ENCODE measurements at regions not wholly inside any gene's neighbourhood (a gene's known extent, or its start where the extent isn't known, plus 50 kb on each side); places are given as distances from the start of the nearest gene placed in this dataset.
A peak's percentile ranks its signal among the peaks of the same experiment; 100 is the strongest.

DNA sequence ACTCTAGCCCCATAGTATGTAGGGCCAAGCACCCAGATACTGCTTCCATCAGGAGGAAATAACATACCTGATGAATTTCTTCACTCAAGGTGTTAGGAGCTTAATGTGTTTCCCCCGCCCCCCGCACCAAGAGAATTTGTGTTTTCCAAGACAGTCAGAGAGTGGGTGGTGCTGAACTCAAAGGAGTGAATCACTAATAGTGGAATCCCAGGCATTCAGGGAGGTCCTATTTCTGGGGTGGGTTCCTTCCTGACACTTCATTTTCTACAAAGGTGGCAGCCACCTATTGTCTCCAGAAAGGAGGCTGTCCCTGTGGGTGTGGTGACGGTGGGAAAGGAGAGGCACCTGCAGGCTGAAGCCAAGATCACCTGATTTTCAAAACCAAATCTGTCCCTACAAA lies 50.8 kb upstream of the ELF5 start:
- H3K9ac ChIP-seq (ENCODE audit: low read depth, low read length) = no peak overlapping the region
- no peak overlapping the region for H3K4me3 ChIP-seq (ENCODE audit: low read depth, low read length)
- peaks cover 9% of the 10 kb centered on the region for H3K4me1 ChIP-seq (ENCODE audit: control insufficient read depth, insufficient read depth, low read length)
- no peaks in the 10 kb centered on the region for H3K36me3 ChIP-seq (ENCODE audit: control insufficient read depth, insufficient read depth, low read length)
- H3K27ac ChIP-seq (ENCODE audit: low read depth, low read length) = peak overlapping the region; percentile 70
- no peaks in the 10 kb centered on the region for H3K9me3 ChIP-seq (ENCODE audit: control insufficient read depth, insufficient read depth, low read length)
- H3K27me3 ChIP-seq (ENCODE audit: control insufficient read depth, insufficient read depth, low read length) = no peaks in the 10 kb centered on the region

GRCh38 chr11:34564807-34565241 lies 51.2 kb upstream of the ELF5 start:
- Histone ChIP-seq H3K27ac (ENCODE audit: low read depth, low read length) (peak overlapping the region; percentile 70), H3K9me3 (ENCODE audit: control insufficient read depth, insufficient read depth, low read length) (no peaks in the 10 kb centered on the region), H3K4me1 (ENCODE audit: control insufficient read depth, insufficient read depth, low read length) (peaks cover 9% of the 10 kb centered on the region), H3K27me3 (ENCODE audit: control insufficient read depth, insufficient read depth, low read length) (no peaks in the 10 kb centered on the region), H3K36me3 (ENCODE audit: control insufficient read depth, insufficient read depth, low read length) (no peaks in the 10 kb centered on the region), H3K4me3 (ENCODE audit: low read depth, low read length) (no peak overlapping the region), H3K9ac (ENCODE audit: low read depth, low read length) (no peak overlapping the region)

DNA sequence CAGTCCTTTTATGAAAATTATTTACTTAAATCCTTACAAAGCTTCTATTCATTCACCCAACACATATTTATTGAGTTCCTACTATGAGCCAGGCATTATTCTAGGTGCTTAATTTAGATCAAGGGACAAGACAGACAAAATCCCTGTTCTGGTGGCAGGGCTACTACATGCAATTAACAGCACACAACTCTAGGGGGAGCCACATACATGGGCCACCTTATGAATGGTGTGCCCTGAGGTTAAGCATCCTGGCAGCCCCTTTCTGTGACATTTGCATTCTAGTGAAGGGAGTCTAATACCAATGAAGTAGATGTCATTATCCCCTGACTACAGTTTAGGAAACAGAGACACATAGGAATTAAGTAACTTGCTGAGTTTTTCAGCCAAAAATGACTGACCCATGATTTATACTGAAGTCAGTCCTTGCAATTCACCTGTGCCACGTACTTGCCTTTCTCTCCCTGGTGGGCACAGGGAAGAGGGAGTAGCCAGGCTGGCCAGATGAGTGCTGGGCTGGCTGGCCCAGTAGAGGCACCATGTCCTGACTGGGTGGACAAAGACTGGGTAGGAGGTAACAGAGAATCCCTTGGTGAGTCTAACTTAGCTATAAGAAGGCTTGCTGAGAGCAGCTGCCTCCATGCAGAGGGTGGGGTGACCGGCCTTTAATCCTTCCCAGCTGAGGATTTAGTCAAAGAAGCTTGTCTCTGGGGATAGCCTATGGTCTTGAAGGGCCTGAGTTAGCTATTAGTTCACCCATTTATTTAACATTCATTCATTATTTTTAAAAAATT lies 52.0 kb upstream of the ELF5 start:
- Histone ChIP-seq H3K27me3 (ENCODE audit: control insufficient read depth, insufficient read depth, low read length) (no peaks in the 10 kb centered on the region), H3K27ac (ENCODE audit: low read depth, low read length) (peak overlapping the region; percentile 4), H3K9me3 (ENCODE audit: control insufficient read depth, insufficient read depth, low read length) (no peaks in the 10 kb centered on the region), H3K36me3 (ENCODE audit: control insufficient read depth, insufficient read depth, low read length) (no peaks in the 10 kb centered on the region), H3K4me1 (ENCODE audit: control insufficient read depth, insufficient read depth, low read length) (peaks cover 9% of the 10 kb centered on the region), H3K9ac (ENCODE audit: low read depth, low read length) (no peak overlapping the region), H3K4me3 (ENCODE audit: low read depth, low read length) (no peak overlapping the region)

DNA sequence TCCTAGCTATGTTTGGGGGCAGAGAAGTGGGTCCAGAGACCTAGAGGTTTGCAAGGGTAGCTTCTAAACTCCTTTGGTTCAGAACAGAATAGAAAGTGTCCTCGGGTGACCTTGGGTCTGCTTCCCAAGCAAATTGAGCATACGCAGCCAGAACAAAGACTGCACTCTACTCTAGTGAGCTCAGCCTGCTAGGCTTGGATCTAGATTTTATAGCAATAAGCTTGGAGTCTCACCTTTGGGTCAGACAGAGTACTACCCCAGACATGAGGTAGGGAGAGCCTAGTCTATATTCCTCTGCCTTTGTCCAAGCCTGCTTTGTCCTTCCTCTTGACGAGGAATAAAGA lies 52.6 kb upstream of the ELF5 start:
- H3K36me3 ChIP-seq (ENCODE audit: control insufficient read depth, insufficient read depth, low read length) = no peaks in the 10 kb centered on the region
- no peak overlapping the region for H3K9ac ChIP-seq (ENCODE audit: low read depth, low read length)
- no peaks in the 10 kb centered on the region for H3K9me3 ChIP-seq (ENCODE audit: control insufficient read depth, insufficient read depth, low read length)
- peaks cover 9% of the 10 kb centered on the region for H3K4me1 ChIP-seq (ENCODE audit: control insufficient read depth, insufficient read depth, low read length)
- H3K27me3 ChIP-seq (ENCODE audit: control insufficient read depth, insufficient read depth, low read length) = no peaks in the 10 kb centered on the region
- H3K27ac ChIP-seq (ENCODE audit: low read depth, low read length) = no peak overlapping the region
- H3K4me3 ChIP-seq (ENCODE audit: low read depth, low read length) = no peak overlapping the region

DNA sequence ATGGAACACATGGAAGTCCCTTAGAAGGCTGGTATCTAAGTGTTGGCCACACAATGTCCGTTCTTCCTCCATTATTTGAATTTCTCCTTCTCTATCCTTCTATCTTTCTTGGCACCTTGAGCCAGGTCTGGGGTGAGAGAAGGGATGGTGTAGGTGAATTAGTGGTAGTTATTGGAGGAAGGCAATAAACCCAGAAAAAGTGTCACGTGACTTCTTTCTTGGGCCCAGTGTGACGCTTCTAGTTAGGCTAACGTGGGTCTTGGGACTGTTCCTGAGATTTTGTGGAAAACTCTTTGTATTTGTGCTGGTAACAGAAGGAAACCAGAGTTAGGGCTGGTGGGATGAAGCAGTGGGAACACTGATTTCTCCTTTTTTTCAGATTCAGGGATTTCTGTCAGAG lies 53.1 kb upstream of the ELF5 start:
- H3K4me3 ChIP-seq (ENCODE audit: low read depth, low read length) = no peak overlapping the region
- no peak overlapping the region for H3K27ac ChIP-seq (ENCODE audit: low read depth, low read length)
- H3K27me3 ChIP-seq (ENCODE audit: control insufficient read depth, insufficient read depth, low read length) = no peaks in the 10 kb centered on the region
- no peaks in the 10 kb centered on the region for H3K9me3 ChIP-seq (ENCODE audit: control insufficient read depth, insufficient read depth, low read length)
- H3K36me3 ChIP-seq (ENCODE audit: control insufficient read depth, insufficient read depth, low read length) = no peaks in the 10 kb centered on the region
- H3K4me1 ChIP-seq (ENCODE audit: control insufficient read depth, insufficient read depth, low read length) = peaks cover 9% of the 10 kb centered on the region
- no peak overlapping the region for H3K9ac ChIP-seq (ENCODE audit: low read depth, low read length)

- no peaks in the 10 kb centered on the region for H3K36me3 ChIP-seq (ENCODE audit: control insufficient read depth, insufficient read depth, low read length)
- H3K27ac ChIP-seq (ENCODE audit: low read depth, low read length) = no peak overlapping the region
- H3K4me1 ChIP-seq (ENCODE audit: control insufficient read depth, insufficient read depth, low read length) = peaks cover 9% of the 10 kb centered on the region
- H3K27me3 ChIP-seq (ENCODE audit: control insufficient read depth, insufficient read depth, low read length) = no peaks in the 10 kb centered on the region
- no peaks in the 10 kb centered on the region for H3K9me3 ChIP-seq (ENCODE audit: control insufficient read depth, insufficient read depth, low read length)
- H3K4me3 ChIP-seq (ENCODE audit: low read depth, low read length) = no peak overlapping the region
- H3K9ac ChIP-seq (ENCODE audit: low read depth, low read length) = no peak overlapping the region
Measured at GRCh38 chr11:34567733-34568132, 53.2 kb upstream of the EHF start.

DNA sequence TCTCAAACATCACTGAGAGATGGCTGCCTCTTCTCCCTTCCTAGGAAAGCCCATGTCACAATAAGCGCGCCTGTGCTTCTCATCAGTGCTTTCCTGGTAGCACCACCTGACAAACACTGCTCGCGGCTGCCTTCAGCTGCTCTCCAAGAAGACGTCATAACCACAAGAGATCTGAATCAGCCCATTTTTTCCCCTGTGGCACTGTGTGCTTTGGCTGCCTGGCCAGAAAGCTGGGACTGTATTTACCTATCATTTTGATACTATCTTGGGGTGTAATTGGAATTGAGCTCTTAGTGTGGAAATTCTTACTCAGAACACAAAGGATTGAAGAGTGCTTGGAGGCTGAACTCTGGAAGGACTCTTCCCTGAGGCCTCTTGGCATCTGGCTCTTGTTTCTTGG lies 50.3 kb upstream of the EHF start:
- Histone ChIP-seq H3K27me3 (ENCODE audit: control insufficient read depth, insufficient read depth, low read length) (no peaks in the 10 kb centered on the region), H3K36me3 (ENCODE audit: control insufficient read depth, insufficient read depth, low read length) (no peaks in the 10 kb centered on the region), H3K27ac (ENCODE audit: low read depth, low read length) (no peak overlapping the region), H3K9ac (ENCODE audit: low read depth, low read length) (no peak overlapping the region), H3K4me1 (ENCODE audit: control insufficient read depth, insufficient read depth, low read length) (no peaks in the 10 kb centered on the region), H3K4me3 (ENCODE audit: low read depth, low read length) (no peak overlapping the region), H3K9me3 (ENCODE audit: control insufficient read depth, insufficient read depth, low read length) (no peaks in the 10 kb centered on the region)

Measured in HUES48 (cell line).